Stimulated activated CD4-positive, alpha-beta T cell treated with anti-CD3 and anti-CD28 coated beads, Interleukin-1b, Interleukin-23, amount 100 ng/mL, for 24 hours (primary cell): ENCODE measurements at regions not wholly inside any gene's neighbourhood (a gene's known extent, or its start where the extent isn't known, plus 50 kb on each side); places are given as distances from the start of the nearest gene placed in this dataset.
A peak's percentile ranks its signal among the peaks of the same experiment; 100 is the strongest.
"Not testable (repeated sequence)": the region's sequence is repeated elsewhere in the genome, so short reads cannot be mapped to it uniquely, and the experiment has no call there.

Experiments used
- DNase-seq, 4 experiments: peaks; one replicate each; pipeline ENCODE4 v3.0.0-alpha.2; 2020; ENCODE audit warnings: low read depth in 4 of 4, low spot score in 1 of 4

DNA sequence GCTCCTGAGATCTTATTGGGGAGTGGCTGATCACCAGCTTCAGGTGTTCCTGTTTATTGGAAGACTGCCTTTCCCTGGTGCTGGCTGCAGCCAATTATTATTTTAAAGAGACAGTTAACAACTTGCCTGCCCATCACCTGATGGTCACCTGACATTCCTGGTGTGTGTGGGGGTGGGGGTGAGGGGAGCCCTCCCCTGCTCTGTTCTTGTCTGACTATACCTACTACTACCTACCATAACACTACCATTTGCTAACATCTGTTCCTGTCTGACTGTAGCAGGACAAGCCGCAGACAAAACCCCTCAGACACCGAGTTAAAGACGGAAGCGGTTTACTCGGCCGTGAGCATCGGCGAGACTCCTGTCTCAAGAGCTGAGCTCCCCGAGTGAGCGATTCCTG is 54.9 kb upstream of the NBPF3 start:
- no peak for DNase-seq

GRCh38 chr1:21384620-21385019 is 55.3 kb upstream of the NBPF3 start:
- DNase-seq: no peak

DNA sequence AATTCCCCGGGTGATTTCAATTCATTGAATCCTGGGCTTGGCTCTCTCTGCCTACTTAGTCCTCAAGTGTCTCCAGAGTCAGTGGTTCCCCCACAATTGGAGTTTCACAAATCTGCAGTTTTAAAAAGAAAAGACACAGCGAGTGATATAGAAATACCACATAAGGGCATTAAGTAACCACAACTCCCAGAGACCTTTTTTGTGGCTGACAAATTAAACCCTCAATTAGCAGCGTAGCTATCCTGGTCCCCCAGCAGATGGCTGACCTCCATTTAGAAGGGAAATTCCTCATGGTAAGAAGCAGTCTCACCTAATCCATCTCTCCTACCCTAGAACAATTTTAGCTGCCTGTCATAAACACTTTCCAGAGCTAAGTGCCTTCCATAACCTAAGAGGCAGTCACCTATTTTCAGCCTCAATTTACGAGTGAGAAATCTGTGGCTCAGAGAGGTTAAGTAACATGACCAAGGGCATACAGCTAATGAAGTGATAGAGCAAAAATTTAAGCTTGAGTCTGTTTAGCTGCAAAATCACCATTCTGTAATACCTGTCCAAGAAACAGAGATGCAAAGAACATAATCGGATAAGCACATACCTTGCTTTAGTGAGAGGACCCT is 56.0 kb upstream of the NBPF3 start:
- DNase-seq: no peak

- DNase-seq: no peak
These were observed 58.6 kb upstream of the NBPF3 start for GRCh38 chr1:21381354-21381753.

DNA sequence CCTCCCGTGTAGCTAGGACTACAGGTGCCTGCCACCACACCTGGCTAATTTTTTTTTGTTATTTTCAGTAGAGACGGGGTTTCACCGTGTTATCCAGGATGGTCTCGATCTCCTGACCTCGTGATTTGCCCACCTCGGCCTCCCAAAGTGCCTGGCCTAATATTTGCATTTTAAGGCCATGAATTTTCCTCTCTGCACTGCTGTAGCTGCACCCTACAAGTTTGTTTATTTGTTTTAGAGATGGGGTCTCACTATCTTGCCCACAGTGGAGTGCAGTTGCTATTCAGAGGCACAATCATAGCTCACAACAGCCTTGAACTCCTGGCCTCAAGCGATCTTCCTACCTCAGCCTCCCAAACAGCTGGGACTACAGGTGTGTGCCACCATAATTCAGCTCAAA is 59.8 kb upstream of the NBPF3 start:
- DNase-seq: not testable (repeated sequence)

- no peak for DNase-seq
These were observed 60.4 kb upstream of the NBPF3 start for GRCh38 chr1:21379571-21379970.

DNA sequence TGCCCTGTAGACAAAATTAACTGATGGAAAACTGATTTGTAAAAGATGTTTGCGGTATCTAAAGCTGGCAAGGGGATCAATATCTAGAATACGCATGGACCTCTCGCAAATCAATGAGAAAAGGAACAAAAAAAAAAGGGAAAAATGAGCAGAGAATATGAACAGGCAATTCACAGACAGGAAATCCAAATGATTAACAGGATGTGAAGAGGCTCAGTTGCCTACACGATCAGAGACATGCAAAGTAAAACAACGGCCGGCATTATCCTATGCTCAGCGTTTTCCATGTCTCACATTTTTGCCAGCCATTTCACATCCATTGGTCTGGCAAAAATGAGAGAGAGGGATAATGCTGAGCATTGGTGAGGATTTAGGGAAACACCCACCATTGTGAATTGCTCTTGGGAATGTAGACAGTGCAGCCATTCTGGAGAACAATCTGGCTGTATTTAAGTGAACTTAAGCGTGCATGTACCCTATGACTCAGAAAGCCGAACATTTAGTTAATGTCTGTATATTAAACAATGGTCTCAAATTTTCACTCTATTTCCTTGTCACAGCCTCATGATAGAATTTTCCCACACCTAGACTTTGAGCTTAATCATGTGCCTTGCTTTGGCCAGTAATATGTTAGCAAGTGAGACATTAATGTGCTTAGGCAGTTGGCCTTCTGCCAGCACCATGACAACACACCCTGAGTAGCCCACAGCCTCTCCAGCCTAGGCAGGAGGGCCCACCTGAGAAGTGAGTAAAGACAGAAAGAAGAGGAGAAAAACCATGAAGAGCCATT is 61.0 kb upstream of the NBPF3 start:
- DNase-seq: no peak

DNA sequence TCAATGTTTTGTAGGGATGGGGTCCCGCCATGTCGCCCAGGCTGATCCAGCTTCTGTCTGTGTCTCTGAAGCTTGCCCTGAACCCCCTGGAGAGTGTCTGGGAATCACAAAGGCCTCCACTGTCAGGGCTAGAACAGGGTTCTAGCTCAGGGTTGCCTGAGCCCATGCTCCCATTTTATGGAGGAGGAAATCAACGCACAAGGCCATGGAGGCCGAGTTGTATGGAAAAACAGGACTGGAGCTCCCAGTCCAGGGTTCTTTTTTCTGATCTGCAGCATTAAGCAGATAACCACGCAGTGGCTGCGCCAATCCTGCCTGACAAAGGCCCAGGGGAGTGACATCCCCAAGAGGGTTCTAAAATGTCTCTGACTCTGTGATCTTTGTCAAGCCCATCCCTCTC is 67.6 kb upstream of the NBPF3 start:
- DNase-seq: no peak

DNA sequence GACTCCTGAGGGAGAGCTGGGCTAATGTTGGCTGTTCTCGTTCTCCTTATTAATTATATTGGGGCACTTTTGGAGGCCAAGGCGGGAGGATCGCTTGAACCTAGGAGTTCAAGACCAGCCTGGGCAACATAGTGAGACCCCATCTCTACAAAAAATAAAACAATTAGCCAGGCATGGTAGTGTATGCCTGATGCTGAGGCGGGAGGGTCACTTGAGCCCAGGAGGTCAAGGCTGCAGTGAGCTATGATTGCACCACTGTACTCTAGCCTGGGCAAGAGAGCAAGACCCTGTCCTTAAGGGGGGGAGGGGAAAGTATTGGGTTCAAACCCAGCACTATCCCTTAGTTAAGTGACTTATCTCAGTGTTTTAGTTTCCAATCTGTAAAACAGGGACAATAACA is 70.0 kb upstream of the NBPF3 start:
- DNase-seq: no peak

DNA sequence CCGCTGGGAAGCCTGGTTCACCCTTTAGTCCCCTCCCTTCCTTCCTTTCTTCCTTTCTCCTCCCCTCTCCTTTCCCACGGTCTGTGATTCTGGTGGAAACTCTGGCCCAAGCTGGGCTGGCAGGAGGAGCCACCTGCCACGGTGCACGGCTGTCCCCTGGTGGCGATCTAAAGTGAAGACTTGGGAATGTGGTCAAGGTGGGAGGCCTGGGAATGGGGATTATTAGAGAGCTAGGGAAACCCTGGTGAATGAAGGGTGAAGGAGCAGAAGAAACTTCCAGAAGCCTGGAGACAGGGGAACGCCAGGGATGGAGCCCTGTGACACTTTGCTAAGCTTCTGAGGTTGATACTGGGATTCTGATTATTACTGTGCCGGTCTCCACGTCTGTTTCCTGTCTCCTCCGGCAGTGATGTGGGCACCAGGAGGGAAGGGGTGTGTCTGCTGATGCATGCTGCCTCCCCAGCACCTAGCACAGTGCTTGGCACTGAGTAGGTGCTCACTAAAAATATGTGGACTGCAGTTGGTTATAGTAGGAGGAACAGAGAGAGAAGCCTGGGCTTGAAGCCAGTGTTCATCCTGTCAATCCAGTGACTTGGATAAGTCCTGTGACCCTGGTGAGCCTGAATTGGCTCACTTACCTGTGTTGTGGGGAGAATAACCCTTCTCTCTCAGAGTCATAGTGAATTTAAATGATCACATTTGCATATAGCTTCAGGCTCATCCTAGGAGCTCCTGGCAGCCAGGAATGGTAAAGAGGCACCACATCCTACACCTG is 71.2 kb upstream of the NBPF3 start:
- DNase-seq: peak in 2 of 4 experiments; percentile 49 to 53

- DNase-seq: not testable (repeated sequence)
These were observed 71.9 kb upstream of the NBPF3 start for GRCh38 chr1:21367973-21368514.

DNA sequence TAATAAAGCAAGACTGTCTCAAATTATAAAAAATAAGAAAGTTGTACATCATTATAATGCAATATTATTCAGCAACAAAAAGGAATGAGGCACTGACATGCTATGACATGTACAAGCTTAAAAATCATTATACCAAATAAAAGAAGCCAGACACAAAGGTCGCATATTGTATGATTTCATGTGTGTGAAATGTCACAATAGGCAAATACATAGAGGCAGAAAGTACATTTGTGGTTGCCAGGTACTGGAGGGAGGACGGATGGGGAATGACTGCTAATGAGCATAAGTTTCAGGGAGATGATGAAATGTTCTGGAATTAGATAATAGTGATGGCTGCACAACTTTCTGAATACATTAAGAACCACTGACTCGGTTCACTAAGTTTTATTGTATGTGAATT is 73.6 kb upstream of the NBPF3 start:
- DNase-seq: no peak

DNA sequence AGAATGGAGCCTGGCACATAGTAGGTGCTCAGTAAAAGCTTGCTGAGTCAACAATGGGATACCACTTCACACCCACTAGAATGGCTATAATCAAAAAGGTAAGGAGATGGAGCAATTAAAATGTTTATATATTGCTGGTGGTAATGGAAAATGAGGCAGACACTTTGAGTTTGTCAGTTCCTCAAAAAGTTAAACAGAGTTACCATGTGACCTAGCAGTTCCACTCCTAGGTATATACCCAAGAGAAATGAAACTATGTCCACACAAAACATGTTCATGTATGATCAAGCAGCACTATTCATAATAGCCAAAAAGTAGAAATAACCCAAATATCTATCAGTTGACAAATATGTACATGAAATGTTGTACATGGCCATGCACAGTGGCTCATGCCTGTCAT is 74.8 kb upstream of the ECE1 start:
- DNase-seq: no peak

- no peak for DNase-seq
These were observed 71.8 kb upstream of the ECE1 start for GRCh38 chr1:21362096-21362495.

- no peak for DNase-seq
These were observed 71.2 kb upstream of the ECE1 start for GRCh38 chr1:21361506-21361905.

DNA sequence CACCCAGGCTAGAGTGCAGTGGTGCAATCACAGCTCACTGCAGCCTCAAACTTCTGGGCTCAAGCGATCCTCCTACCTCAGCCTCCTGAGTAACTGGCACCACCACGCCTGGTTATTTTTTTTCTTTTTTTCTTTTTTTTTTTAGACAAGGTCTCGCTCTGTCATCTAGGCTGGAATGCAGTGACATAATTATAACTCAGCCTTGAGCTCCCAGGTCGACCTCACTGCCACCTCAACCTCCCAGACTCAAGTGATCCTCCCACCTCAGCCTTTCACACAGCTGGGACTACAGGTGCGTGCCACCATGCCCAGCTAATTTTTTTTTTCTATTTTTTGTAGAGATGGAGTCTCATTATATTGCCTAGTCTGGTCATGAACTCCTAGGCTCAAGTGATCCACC is 66.9 kb upstream of the ECE1 start:
- no peak for DNase-seq

DNA sequence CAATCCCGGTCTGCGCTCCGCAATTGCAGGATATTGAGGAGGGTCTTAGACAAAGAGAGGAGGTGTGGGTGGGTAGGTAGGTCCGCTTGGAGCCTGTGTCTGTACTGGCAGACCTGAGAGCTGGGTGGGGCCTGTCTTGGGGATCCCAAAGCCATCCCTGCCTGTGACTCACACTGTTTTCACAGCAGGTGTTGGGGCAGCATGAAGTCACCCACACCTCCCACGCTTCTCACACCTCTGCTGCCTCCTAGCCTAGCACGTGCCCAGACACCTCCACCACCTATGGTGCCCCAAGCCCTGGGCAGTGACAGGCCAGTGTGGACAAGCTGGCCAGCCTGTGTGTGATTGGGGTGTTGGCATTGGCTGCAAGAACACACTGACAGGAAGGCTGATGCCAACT is 65.7 kb upstream of the ECE1 start:
- DNase-seq: no peak

GRCh38 chr1:21352586-21352985 is 62.3 kb upstream of the ECE1 start:
- no peak for DNase-seq

DNA sequence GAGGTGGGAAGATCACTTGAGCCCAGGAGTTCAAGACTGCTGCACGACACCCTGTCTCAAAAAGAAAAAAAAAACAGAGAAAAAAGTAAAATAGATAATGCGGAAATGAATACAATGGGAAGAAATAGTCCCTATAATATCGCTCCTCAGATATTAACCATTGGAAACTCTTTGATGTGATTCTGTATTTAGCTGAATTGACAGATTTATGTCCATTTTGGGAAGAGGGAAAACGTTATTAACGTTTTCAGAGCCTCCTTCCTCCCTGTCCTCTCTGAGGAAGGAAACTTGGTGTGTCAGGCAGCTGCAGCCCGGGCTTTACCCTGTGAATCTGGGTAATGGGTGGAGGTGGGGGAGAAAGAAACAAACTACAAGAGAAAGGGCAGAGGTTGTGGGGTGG is 61.6 kb upstream of the ECE1 start:
- no peak for DNase-seq

GRCh38 chr1:21350202-21350885 is 60.1 kb upstream of the ECE1 start:
- DNase-seq: no peak

- no peak for DNase-seq
These were observed 59.4 kb upstream of the ECE1 start for GRCh38 chr1:21349693-21350092.
